ENCODE measurements at regions not wholly inside any gene's neighbourhood (a gene's known extent, or its start where the extent isn't known, plus 50 kb on each side); places are given as distances from the start of the nearest gene placed in this dataset.
"Not testable (repeated sequence)": the region's sequence is repeated elsewhere in the genome, so short reads cannot be mapped to it uniquely, and the experiment has no call there.

DNA sequence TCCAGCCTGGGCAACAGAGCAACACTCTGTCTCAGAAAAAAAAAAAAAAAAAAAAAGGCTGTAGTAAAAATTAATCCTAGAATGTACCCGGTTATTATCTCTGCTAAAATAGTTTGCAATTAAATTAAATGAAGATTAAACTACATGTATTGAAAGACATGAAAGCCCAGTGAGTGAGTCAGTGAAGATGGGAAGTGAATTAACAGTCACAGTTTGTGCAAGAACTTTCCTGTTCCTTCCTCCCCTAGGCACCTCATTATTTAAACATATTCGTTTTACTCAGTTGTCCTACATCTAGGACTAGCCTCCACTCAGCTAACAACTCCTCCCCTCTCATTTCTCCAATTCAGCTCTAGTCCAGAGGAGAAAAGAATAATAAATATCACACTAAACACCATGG, 88.2 kb downstream of the CDRT15L2 start:
- TF ChIP-seq, protein P1, sequence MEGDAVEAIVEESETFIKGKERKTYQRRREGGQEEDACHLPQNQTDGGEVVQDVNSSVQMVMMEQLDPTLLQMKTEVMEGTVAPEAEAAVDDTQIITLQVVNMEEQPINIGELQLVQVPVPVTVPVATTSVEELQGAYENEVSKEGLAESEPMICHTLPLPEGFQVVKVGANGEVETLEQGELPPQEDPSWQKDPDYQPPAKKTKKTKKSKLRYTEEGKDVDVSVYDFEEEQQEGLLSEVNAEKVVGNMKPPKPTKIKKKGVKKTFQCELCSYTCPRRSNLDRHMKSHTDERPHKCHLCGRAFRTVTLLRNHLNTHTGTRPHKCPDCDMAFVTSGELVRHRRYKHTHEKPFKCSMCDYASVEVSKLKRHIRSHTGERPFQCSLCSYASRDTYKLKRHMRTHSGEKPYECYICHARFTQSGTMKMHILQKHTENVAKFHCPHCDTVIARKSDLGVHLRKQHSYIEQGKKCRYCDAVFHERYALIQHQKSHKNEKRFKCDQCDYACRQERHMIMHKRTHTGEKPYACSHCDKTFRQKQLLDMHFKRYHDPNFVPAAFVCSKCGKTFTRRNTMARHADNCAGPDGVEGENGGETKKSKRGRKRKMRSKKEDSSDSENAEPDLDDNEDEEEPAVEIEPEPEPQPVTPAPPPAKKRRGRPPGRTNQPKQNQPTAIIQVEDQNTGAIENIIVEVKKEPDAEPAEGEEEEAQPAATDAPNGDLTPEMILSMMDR (IDR thresholded peaks at IDR 0.05), result not testable (repeated sequence)
- TF ChIP-seq ZFX (IDR thresholded peaks at IDR 0.05; ENCODE audit: borderline replicate concordance), result not testable (repeated sequence)
